ENCODE measurements at regions not wholly inside any gene's neighbourhood (a gene's known extent, or its start where the extent isn't known, plus 50 kb on each side); places are given as distances from the start of the nearest gene placed in this dataset.

DNA sequence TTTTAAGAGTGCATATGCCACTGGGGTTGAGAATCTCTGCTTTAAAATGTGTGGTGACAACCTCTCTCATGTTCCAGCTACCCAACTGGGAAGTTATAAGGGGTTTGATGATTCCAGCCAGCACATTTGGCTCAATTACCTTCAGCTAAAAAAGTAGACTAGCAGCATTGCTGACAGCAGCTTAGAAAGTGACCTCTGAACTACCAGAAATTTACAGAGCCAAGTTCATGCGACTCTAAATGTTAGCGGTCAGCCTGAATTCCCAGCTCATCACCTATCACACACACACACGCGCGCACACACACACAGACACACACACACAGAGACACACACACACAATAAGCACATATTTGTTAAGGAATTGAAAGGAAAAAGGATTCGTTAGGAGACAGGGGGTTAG lies 377.5 kb downstream of the TMEM167A start:
- H3K36me3 ChIP-seq (ENCODE audit: insufficient read depth, low read length): no peaks in the 10 kb centered on the region
- no peak overlapping the region for H2AFZ ChIP-seq (ENCODE audit: low read depth, low read length)
- no peaks in the 10 kb centered on the region for H3K27me3 ChIP-seq (ENCODE audit: insufficient read depth, low read length)
- H3K4me3 ChIP-seq (ENCODE audit: low read length): no peak overlapping the region
- H3K4me1 ChIP-seq (ENCODE audit: insufficient read depth, low read length): no peaks in the 10 kb centered on the region
- no peaks in the 10 kb centered on the region for H3K9me3 ChIP-seq (ENCODE audit: low read length)

DNA sequence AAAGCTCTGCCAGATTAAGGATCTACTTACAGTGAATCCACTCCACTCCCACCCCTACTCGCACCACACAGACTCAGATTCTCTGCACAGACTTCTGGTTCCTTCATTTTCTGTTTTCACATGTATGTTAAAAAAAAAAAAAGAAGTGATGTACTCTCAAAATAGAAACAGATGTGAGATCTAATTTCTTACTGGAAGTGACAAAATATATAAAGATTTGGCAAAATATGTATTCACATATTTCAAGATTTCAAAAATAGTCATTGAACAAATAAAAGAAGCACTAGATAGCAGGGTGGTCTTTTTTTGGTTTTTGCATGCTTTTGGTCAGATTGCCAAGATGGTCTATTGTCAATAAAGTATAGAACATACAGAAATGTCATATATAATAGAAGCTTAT lies 379.2 kb downstream of the TMEM167A start:
- H3K36me3 ChIP-seq (ENCODE audit: insufficient read depth, low read length): no peaks in the 10 kb centered on the region
- H3K27me3 ChIP-seq (ENCODE audit: insufficient read depth, low read length): no peaks in the 10 kb centered on the region
- H3K4me3 ChIP-seq (ENCODE audit: low read length): no peak overlapping the region
- no peaks in the 10 kb centered on the region for H3K9me3 ChIP-seq (ENCODE audit: low read length)
- no peak overlapping the region for H2AFZ ChIP-seq (ENCODE audit: low read depth, low read length)
- H3K4me1 ChIP-seq (ENCODE audit: insufficient read depth, low read length): no peaks in the 10 kb centered on the region

DNA sequence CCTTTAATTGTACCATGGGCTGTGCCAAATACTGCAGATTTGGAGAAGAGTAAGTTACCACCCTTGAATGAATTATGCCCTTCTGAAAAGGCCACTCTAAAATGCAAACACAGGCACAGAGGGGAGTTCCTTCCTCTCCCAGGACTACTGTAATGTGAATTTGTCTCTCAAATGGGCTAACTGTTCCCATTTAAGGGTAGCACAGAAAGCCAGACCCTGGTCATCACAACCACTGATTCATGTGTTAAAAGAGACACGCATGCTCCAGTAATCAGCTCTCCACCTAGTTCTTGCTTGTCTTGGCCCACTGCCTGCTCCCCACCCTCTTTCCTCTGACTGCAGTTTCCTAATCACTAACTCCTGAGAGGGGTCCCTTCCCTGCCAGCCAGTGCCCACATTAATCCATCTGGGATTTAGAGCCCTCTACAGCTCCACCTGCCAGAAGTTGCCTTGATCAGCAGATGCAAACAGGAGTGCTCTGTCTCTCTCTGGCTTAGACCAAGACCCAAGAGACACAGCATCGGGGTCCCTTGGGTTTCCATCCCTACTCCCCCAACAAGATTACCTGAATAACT lies 382.4 kb downstream of the TMEM167A start:
- Histone ChIP-seq H3K27me3 (ENCODE audit: insufficient read depth, low read length) (no peaks in the 10 kb centered on the region), H3K4me1 (ENCODE audit: insufficient read depth, low read length) (no peaks in the 10 kb centered on the region), H3K9me3 (ENCODE audit: low read length) (no peaks in the 10 kb centered on the region), H2AFZ (ENCODE audit: low read depth, low read length) (no peak overlapping the region), H3K36me3 (ENCODE audit: insufficient read depth, low read length) (no peaks in the 10 kb centered on the region), H3K4me3 (ENCODE audit: low read length) (no peak overlapping the region)

DNA sequence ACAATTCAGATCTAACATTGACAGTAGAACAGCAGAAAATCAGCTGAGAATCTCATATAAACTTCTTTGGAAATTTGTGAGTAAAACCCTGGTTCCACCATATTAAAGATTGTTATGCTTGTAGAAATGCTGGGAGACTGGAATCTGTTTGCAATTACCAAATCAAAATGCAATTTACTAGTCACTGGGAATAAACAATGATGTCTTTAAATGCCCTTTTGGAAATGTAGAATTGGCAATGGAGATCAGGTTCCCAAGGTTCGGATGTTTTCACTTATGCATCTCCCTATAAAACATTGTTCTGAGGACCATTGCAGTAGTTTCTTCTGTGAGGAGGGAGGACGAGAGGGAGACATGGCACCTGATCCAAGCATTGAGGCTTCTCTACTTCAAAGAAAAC lies 384.4 kb downstream of the TMEM167A start:
- H3K27me3 ChIP-seq (ENCODE audit: insufficient read depth, low read length): no peaks in the 10 kb centered on the region
- peak overlapping the region; percentile 54 for H2AFZ ChIP-seq (ENCODE audit: low read depth, low read length)
- H3K36me3 ChIP-seq (ENCODE audit: insufficient read depth, low read length): no peaks in the 10 kb centered on the region
- H3K4me3 ChIP-seq (ENCODE audit: low read length): no peak overlapping the region
- no peaks in the 10 kb centered on the region for H3K9me3 ChIP-seq (ENCODE audit: low read length)
- H3K4me1 ChIP-seq (ENCODE audit: insufficient read depth, low read length): no peaks in the 10 kb centered on the region

DNA sequence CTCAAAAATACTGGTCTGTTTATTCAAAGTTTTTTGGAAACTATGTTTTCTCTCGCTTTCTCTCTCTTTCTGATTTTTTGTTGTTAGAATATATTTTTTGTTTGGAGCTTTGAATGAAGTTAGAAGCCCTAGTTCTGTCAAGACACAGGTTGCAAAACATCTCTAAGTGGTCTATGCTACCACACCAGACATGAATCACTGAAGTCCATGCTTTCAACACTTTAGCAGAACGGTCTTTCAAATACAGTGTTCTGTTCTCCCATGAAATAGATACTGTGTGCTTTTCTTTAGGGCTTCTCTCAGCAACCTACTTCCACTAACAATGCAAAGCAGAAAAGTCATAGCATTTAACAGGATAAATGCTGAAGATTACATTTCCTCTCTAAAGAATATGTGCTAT lies 392.5 kb downstream of the TMEM167A start:
- Histone ChIP-seq H3K27me3 (ENCODE audit: insufficient read depth, low read length) (no peaks in the 10 kb centered on the region), H3K36me3 (ENCODE audit: insufficient read depth, low read length) (no peaks in the 10 kb centered on the region), H3K9me3 (ENCODE audit: low read length) (no peaks in the 10 kb centered on the region), H3K4me1 (ENCODE audit: insufficient read depth, low read length) (no peaks in the 10 kb centered on the region), H3K4me3 (ENCODE audit: low read length) (no peak overlapping the region), H2AFZ (ENCODE audit: low read depth, low read length) (no peak overlapping the region)

DNA sequence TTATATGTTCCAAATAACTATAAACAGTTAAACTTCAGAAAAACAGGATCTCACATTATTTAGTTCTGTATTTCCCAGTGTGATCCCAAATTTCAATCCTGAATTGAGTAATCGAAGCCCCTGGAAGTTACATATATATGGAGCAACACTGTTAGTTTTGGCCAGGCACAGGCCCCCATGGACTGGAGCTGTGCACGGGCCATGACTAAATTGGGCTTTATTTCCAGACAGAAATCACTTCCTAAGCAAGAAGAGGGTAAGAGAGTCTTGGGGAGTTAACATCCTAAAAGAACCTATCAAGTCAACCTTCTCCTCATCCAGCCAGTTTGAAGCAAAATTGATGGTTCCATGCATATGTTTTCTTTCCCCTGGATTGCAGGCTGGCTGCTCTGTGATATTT lies 393.0 kb downstream of the TMEM167A start:
- Histone ChIP-seq H3K36me3 (ENCODE audit: insufficient read depth, low read length) (no peaks in the 10 kb centered on the region), H3K4me1 (ENCODE audit: insufficient read depth, low read length) (no peaks in the 10 kb centered on the region), H2AFZ (ENCODE audit: low read depth, low read length) (peak overlapping the region; percentile 11), H3K9me3 (ENCODE audit: low read length) (no peaks in the 10 kb centered on the region), H3K4me3 (ENCODE audit: low read length) (no peak overlapping the region), H3K27me3 (ENCODE audit: insufficient read depth, low read length) (no peaks in the 10 kb centered on the region)

DNA sequence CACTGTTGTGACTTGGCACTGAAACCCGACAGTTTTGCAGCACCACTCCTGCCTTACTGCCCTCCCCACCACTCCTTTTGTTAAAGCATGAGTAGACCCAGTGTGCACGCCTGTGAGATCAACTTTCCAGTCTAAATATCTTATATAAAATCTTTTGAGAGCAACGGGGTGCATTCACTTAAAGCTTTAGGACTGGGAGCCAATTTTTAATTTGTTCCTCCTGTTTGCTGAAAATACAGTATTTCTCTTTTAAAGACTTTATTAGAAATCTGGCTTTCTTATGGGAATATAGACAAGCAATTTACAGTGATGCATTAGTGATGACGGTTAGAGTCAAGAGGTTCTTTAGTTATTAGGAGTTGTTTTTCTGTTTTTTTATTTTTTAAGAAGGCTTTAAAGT lies 397.5 kb downstream of the TMEM167A start:
- H3K4me3 ChIP-seq (ENCODE audit: low read length): no peak overlapping the region
- no peaks in the 10 kb centered on the region for H3K4me1 ChIP-seq (ENCODE audit: insufficient read depth, low read length)
- no peaks in the 10 kb centered on the region for H3K27me3 ChIP-seq (ENCODE audit: insufficient read depth, low read length)
- H3K9me3 ChIP-seq (ENCODE audit: low read length): no peaks in the 10 kb centered on the region
- no peaks in the 10 kb centered on the region for H3K36me3 ChIP-seq (ENCODE audit: insufficient read depth, low read length)
- H2AFZ ChIP-seq (ENCODE audit: low read depth, low read length): no peak overlapping the region

DNA sequence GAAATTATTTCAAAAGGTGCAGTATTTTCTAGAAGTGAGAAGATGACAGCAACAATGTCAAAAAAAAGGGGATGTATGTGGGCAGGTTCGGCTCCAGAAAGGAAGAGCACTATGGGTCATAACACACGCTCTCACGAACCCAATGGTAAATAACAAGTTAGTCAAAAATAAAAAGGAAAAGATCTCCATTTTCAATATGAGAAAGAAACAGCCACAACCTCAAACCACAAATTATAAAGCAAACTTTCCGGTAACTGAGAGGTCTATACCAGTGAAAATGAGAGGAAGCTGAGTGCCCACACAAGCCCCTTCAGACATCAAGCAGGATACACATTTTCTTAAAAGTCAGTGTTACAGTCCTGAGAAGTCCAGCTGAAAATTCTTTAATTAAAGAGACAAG lies 398.5 kb upstream of the RPS23 start:
- no peak overlapping the region for H3K4me3 ChIP-seq (ENCODE audit: low read length)
- H3K36me3 ChIP-seq (ENCODE audit: insufficient read depth, low read length): no peaks in the 10 kb centered on the region
- no peaks in the 10 kb centered on the region for H3K9me3 ChIP-seq (ENCODE audit: low read length)
- H3K27me3 ChIP-seq (ENCODE audit: insufficient read depth, low read length): no peaks in the 10 kb centered on the region
- no peak overlapping the region for H2AFZ ChIP-seq (ENCODE audit: low read depth, low read length)
- no peaks in the 10 kb centered on the region for H3K4me1 ChIP-seq (ENCODE audit: insufficient read depth, low read length)

DNA sequence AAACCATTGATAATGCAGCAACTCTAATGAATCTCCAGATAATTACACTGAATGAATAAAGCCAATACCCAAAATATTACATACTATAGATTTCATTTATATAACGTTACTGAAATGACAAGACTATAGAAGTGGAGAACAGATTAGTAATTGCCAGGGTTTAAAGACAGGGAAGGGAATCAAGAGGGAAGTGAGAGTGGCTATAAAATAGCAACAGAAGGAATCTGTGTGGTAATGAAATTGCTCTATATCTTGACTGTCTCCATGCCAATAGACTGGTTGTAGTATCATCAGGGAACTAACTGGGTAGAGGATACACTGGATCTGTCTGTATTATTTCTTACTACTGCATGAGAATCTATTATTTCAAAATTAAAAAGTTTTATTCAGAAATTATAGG lies 396.5 kb upstream of the RPS23 start:
- H3K4me1 ChIP-seq (ENCODE audit: insufficient read depth, low read length): peaks cover 11% of the 10 kb centered on the region
- no peaks in the 10 kb centered on the region for H3K36me3 ChIP-seq (ENCODE audit: insufficient read depth, low read length)
- H3K27me3 ChIP-seq (ENCODE audit: insufficient read depth, low read length): no peaks in the 10 kb centered on the region
- no peaks in the 10 kb centered on the region for H3K9me3 ChIP-seq (ENCODE audit: low read length)
- no peak overlapping the region for H3K4me3 ChIP-seq (ENCODE audit: low read length)
- no peak overlapping the region for H2AFZ ChIP-seq (ENCODE audit: low read depth, low read length)

DNA sequence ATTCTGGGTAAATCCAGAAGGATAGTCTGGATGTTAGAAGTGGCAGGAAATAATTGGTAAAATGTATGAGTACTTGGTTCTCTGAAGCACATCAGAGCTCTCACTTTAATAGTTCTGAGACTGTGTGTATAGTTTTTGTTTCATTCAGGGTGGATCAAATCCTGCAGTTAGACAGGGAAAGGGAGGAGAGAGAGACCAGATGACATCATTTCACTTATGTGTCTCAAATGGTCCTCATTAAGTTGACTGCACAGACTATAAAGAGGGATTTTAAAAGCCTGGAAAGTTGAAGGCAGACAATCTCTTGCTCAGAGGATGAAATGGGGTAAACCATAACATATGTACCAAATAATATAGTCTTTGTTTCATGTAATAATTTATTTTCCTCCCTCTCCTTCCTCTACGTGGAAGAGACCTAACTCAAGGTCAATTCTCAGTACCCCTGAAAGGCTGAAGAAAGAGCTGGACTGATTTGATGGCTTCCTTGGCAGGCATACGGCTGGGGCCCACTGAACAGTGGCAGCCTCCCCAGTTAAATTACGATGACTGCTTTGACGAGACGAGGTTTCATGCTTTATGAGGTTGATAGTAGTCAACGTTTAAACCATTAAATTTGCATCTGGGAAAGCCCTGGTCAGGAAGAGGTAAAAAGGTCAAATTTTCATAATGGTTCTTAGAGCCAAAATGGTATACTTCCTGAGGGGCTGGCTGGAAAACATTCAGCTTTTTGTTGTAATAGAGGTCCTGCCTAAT lies 395.1 kb upstream of the RPS23 start:
- H3K4me1 ChIP-seq (ENCODE audit: insufficient read depth, low read length): peaks cover 17% of the 10 kb centered on the region
- H3K4me3 ChIP-seq (ENCODE audit: low read length): no peak overlapping the region
- H2AFZ ChIP-seq (ENCODE audit: low read depth, low read length): peak overlapping the region; percentile 28
- no peaks in the 10 kb centered on the region for H3K36me3 ChIP-seq (ENCODE audit: insufficient read depth, low read length)
- no peaks in the 10 kb centered on the region for H3K27me3 ChIP-seq (ENCODE audit: insufficient read depth, low read length)
- H3K9me3 ChIP-seq (ENCODE audit: low read length): no peaks in the 10 kb centered on the region

DNA sequence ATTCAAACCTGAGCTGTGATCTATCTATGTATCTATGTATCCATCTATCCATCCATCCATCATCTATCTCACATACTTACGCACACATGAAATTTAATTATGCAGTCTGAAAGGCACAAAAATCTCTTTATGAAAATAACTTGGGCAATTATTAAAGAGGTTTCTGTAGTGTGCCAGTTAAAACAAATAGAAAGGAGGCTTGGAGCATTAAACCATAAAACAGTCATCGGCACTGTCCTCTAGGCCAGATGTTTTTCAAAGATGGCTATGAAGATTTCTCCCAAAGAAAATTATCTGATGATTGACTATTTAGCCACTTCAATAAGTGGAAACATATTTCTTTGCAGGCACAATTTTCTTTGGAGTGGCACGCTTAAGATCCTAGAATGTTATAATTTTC lies 392.5 kb upstream of the RPS23 start:
- Histone ChIP-seq H3K4me3 (ENCODE audit: low read length) (no peak overlapping the region), H2AFZ (ENCODE audit: low read depth, low read length) (no peak overlapping the region), H3K36me3 (ENCODE audit: insufficient read depth, low read length) (no peaks in the 10 kb centered on the region), H3K27me3 (ENCODE audit: insufficient read depth, low read length) (no peaks in the 10 kb centered on the region), H3K9me3 (ENCODE audit: low read length) (no peaks in the 10 kb centered on the region), H3K4me1 (ENCODE audit: insufficient read depth, low read length) (peaks cover 17% of the 10 kb centered on the region)

DNA sequence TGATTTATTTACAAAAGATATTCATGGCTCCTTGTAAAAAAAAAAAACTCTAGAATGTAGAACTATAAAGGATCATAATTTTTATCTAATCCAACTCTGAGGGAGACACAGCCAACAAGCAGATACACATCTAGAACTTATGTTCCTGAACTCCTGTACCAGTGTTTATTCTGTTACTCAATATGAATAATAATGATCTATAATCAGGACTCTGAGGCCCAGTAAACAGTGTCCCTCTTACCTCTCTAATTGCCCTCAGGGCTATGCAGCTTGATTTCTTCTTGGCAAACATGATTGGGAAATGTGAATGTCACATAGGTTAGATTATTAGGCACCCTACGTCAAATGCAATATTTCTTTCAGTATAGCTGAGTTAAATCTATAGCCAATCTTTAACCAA lies 391.6 kb upstream of the RPS23 start:
- H3K27me3 ChIP-seq (ENCODE audit: insufficient read depth, low read length): no peaks in the 10 kb centered on the region

DNA sequence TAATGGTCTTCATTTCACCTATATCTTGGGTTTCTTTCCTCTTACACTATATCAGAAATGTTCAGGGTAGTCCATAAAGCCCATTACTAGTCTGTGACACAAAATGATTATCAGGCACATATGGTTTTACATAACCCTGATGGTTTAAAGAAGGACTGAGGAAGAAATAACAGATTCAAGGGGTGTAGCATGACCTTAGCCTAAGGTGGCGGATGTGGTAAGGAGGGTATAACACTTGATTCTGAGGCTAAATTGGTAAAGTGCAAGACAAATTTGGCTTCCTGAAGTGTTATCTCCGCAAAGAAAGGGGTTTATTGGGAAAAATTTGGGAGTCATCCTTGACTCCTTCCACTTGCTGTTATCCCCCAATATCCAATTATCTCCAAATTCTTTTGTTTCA lies 388.2 kb upstream of the RPS23 start:
- Histone ChIP-seq H3K4me1 (ENCODE audit: insufficient read depth, low read length) (peaks cover 17% of the 10 kb centered on the region), H2AFZ (ENCODE audit: low read depth, low read length) (no peak overlapping the region), H3K4me3 (ENCODE audit: low read length) (no peak overlapping the region), H3K27me3 (ENCODE audit: insufficient read depth, low read length) (no peaks in the 10 kb centered on the region), H3K9me3 (ENCODE audit: low read length) (no peaks in the 10 kb centered on the region), H3K36me3 (ENCODE audit: insufficient read depth, low read length) (no peaks in the 10 kb centered on the region)

More for the DNA sequence above, 391.6 kb upstream of the RPS23 start:
- Histone ChIP-seq H3K9me3 (ENCODE audit: low read length) (no peaks in the 10 kb centered on the region), H2AFZ (ENCODE audit: low read depth, low read length) (no peak overlapping the region), H3K4me1 (ENCODE audit: insufficient read depth, low read length) (peaks cover 17% of the 10 kb centered on the region), H3K36me3 (ENCODE audit: insufficient read depth, low read length) (no peaks in the 10 kb centered on the region), H3K4me3 (ENCODE audit: low read length) (no peak overlapping the region)

DNA sequence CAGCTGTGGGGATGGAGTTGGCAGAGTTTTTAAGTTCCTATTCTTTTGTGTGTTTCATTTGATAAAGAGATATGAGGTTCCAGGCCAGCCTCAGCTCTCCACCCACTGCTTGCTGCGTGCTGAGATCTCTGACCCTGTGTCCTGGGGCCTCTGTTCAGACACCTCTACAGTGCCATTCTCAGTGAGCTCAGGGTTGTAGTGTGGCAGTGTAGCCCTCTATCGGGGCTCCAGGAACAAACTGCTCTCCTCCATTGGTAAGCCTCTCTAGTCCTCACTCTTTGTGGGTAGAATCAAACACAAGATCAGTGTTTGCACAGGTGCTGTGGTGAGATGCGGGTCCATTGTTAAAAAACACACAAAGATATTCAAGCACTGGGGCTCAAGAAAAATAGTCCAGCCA lies 386.6 kb upstream of the RPS23 start:
- no peaks in the 10 kb centered on the region for H3K27me3 ChIP-seq (ENCODE audit: insufficient read depth, low read length)
- no peak overlapping the region for H2AFZ ChIP-seq (ENCODE audit: low read depth, low read length)
- no peak overlapping the region for H3K4me3 ChIP-seq (ENCODE audit: low read length)
- H3K36me3 ChIP-seq (ENCODE audit: insufficient read depth, low read length): no peaks in the 10 kb centered on the region
- peaks cover 7% of the 10 kb centered on the region for H3K4me1 ChIP-seq (ENCODE audit: insufficient read depth, low read length)
- H3K9me3 ChIP-seq (ENCODE audit: low read length): no peaks in the 10 kb centered on the region

Measured in neuron (in vitro differentiated cells).